A549 (cell line): ENCODE measurements at regions not wholly inside any gene's neighbourhood (a gene's known extent, or its start where the extent isn't known, plus 50 kb on each side); places are given as distances from the start of the nearest gene placed in this dataset.

ENCODE experiments used
- BCL3 ChIP-seq: fragments of >200 bp; sonication (Bioruptor Twin); formaldehyde crosslinking; IDR thresholded peaks from 3 replicates; pipeline ENCODE4 v1.6.1; 2016
- CTCF ChIP-seq: fragments of >200 bp; sonication (Bioruptor Twin); formaldehyde crosslinking; IDR thresholded peaks from 3 replicates; pipeline ENCODE4 v1.5.1; 2016
- ELK1 ChIP-seq: fragments of 150-350 bp; IDR thresholded peaks from 2 replicates; pipeline ENCODE4 v1.6.1; 2014; ENCODE audit warnings: low read depth, mild to moderate bottlenecking, low read length
- ESRRA ChIP-seq: fragments of 150-350 bp; IDR thresholded peaks from 2 replicates; pipeline ENCODE4 v1.6.1; 2014; ENCODE audit warnings: mild to moderate bottlenecking, low read length, borderline replicate concordance
- HDAC2 ChIP-seq: fragments of 200-600 bp; sonication (generic); IDR thresholded peaks from 2 replicates; pipeline ENCODE4 v1.6.1; 2016
- HMGXB4 ChIP-seq: fragments of 250-450 bp; sonication (Bioruptor Pico); IDR thresholded peaks from 2 replicates; pipeline ENCODE4 v1.5.0; 2021; ENCODE audit warnings: mild to moderate bottlenecking, moderate library complexity, borderline replicate concordance
- MYC ChIP-seq: IDR thresholded peaks from 2 replicates; pipeline ENCODE4 v1.6.1; 2012; ENCODE audit warnings: mild to moderate bottlenecking, inconsistent platforms, low read length, improper control_type of control experiment, borderline replicate concordance
- POLR2A ChIP-seq: IDR thresholded peaks from 2 replicates; pipeline ENCODE4 v1.6.1; 2012; ENCODE audit warnings: mild to moderate bottlenecking, low read length
- RFX5 ChIP-seq: fragments of 450-650 bp; IDR thresholded peaks from 2 replicates; pipeline ENCODE4 v1.7.1; 2014; ENCODE audit warnings: antibody characterized with exemption, mild to moderate bottlenecking, moderate library complexity
- RNF2 ChIP-seq: fragments of 200-600 bp; sonication (generic); IDR thresholded peaks from 2 replicates; pipeline ENCODE4 v1.6.1; 2016; ENCODE audit warnings: low read depth, mild to moderate bottlenecking, antibody characterized with exemption, moderate library complexity, borderline replicate concordance
- SREBF2 ChIP-seq: fragments of 450-650 bp; IDR thresholded peaks from 2 replicates; pipeline ENCODE4 v1.6.1; 2014; ENCODE audit warnings: mild to moderate bottlenecking, moderate library complexity
- ZC3H11A ChIP-seq: fragments of 450-650 bp; IDR thresholded peaks from 2 replicates; pipeline ENCODE4 v1.6.1; 2014; ENCODE audit warnings: antibody characterized with exemption, mild to moderate bottlenecking

GRCh38 chr15:96817900-96818299, 487.4 kb downstream of the NR2F2 start:
- TF ChIP-seq RFX5 = no peak
- TF ChIP-seq HMGXB4 (CRISPR knock-in tag) = no peak
- TF ChIP-seq CTCF = no peak
- no peak for TF ChIP-seq ESRRA
- TF ChIP-seq BCL3 = no peak
- no peak for TF ChIP-seq RNF2
- no peak for TF ChIP-seq POLR2A
- no peak for TF ChIP-seq ELK1
- no peak for TF ChIP-seq HDAC2
- TF ChIP-seq SREBF2 = no peak
- no peak for TF ChIP-seq ZC3H11A
- TF ChIP-seq MYC = no peak
